HG03378 (cell line): ENCODE measurements at regions not wholly inside any gene's neighbourhood (a gene's known extent, or its start where the extent isn't known, plus 50 kb on each side); places are given as distances from the start of the nearest gene placed in this dataset.
"Not testable (repeated sequence)": the region's sequence is repeated elsewhere in the genome, so short reads cannot be mapped to it uniquely, and the experiment has no call there.

Experiments
- ATAC-seq: cut with Tn5 transposase; IDR thresholded peaks from one replicate; pipeline ENCODE4 v1.9.1; 2021; ENCODE audit warnings: mild to moderate bottlenecking, moderate library complexity; ENCODE audit not compliant: unreplicated experiment

- no peak for ATAC-seq
Observed at GRCh38 chr6:144667532-144668503, 382.7 kb downstream of the UTRN start.

- not testable (repeated sequence) for ATAC-seq
Observed at GRCh38 chr6:144670259-144670658, 385.1 kb downstream of the UTRN start.

- ATAC-seq, result no peak
Observed at GRCh38 chr6:144673807-144674206, 388.7 kb downstream of the UTRN start.

- ATAC-seq, result no peak
Observed at GRCh38 chr6:144675231-144675861, 390.2 kb downstream of the UTRN start.

- ATAC-seq, result not testable (repeated sequence)
Observed at GRCh38 chr6:144676310-144676709, 391.2 kb downstream of the UTRN start.

- not testable (repeated sequence) for ATAC-seq
Observed at GRCh38 chr6:144677263-144677662, 392.1 kb downstream of the UTRN start.

- no peak for ATAC-seq
Observed at GRCh38 chr6:144678844-144679243, 393.7 kb downstream of the UTRN start.

- ATAC-seq, result no peak
Observed at GRCh38 chr6:144681334-144681733, 396.2 kb downstream of the UTRN start.

- ATAC-seq, result no peak
Observed at GRCh38 chr6:144683216-144684070, 398.3 kb downstream of the UTRN start.

GRCh38 chr6:144688713-144689112 lies 403.6 kb downstream of the UTRN start:
- no peak for ATAC-seq

- no peak for ATAC-seq
Observed at GRCh38 chr6:144689503-144690040, 404.4 kb downstream of the UTRN start.

GRCh38 chr6:144690133-144690532 lies 405.0 kb downstream of the UTRN start:
- ATAC-seq, result no peak

- ATAC-seq, result no peak
Observed at GRCh38 chr6:144690666-144691065, 405.5 kb downstream of the UTRN start.

- not testable (repeated sequence) for ATAC-seq
Observed at GRCh38 chr6:144692050-144692449, 406.9 kb downstream of the UTRN start.

- no peak for ATAC-seq
Observed at GRCh38 chr6:144695858-144696533, 410.9 kb downstream of the UTRN start.

- no peak for ATAC-seq
Observed at GRCh38 chr6:144696610-144697368, 411.7 kb downstream of the UTRN start.

GRCh38 chr6:144697369-144697760 lies 412.2 kb downstream of the UTRN start:
- ATAC-seq, result no peak

- no peak for ATAC-seq
Observed at GRCh38 chr6:144697801-144698200, 412.7 kb downstream of the UTRN start.

- ATAC-seq, result no peak
Observed at GRCh38 chr6:144702781-144703180, 417.6 kb downstream of the UTRN start.

GRCh38 chr6:144710207-144710606 lies 425.1 kb downstream of the UTRN start:
- ATAC-seq, result no peak
